HAP-1 (cell line): ENCODE measurements at regions not wholly inside any gene's neighbourhood (a gene's known extent, or its start where the extent isn't known, plus 50 kb on each side); places are given as distances from the start of the nearest gene placed in this dataset.
"Not testable (repeated sequence)": the region's sequence is repeated elsewhere in the genome, so short reads cannot be mapped to it uniquely, and the experiment has no call there.

ENCODE experiments used
- DNase-seq, 2 experiments: peaks; one replicate each; pipeline ENCODE4 v3.0.0-alpha.2; 2016 to 2020; ENCODE audit warnings: low spot score in 2 of 2
- H3K27me3 ChIP-seq: fragments of 250-450 bp; sonication (Bioruptor Pico); 2 replicates; pipeline ENCODE4 v1.5.1; 2020; ENCODE audit warnings: low read depth, mild to moderate bottlenecking, moderate library complexity
- H3K36me3 ChIP-seq: fragments of 250-450 bp; sonication (Bioruptor Pico); replicated peaks from 2 replicates; pipeline ENCODE4 v1.5.1; 2020; ENCODE audit warnings: mild to moderate bottlenecking
- H3K4me1 ChIP-seq: fragments of 250-450 bp; sonication (Bioruptor Pico); 2 replicates; pipeline ENCODE4 v1.5.1; 2020; ENCODE audit warnings: mild to moderate bottlenecking
- H3K4me3 ChIP-seq: fragments of 250-450 bp; sonication (Bioruptor Pico); 2 replicates; pipeline ENCODE4 v1.5.1; 2020; ENCODE audit warnings: mild to moderate bottlenecking, moderate library complexity
- H3K9me3 ChIP-seq: fragments of 250-450 bp; sonication (Bioruptor Pico); 2 replicates; pipeline ENCODE4 v1.5.1; 2020; ENCODE audit warnings: mild to moderate bottlenecking, moderate library complexity
- in situ Hi-C: fragments of 300-500 bp; cut with MboI; formaldehyde crosslinking; loops from 3 replicates; pipeline ENCODE4 v1.14.3; 2020; ENCODE audit warnings: low sequenced_read_pairs, inconsistent platforms, mixed read lengths

DNA sequence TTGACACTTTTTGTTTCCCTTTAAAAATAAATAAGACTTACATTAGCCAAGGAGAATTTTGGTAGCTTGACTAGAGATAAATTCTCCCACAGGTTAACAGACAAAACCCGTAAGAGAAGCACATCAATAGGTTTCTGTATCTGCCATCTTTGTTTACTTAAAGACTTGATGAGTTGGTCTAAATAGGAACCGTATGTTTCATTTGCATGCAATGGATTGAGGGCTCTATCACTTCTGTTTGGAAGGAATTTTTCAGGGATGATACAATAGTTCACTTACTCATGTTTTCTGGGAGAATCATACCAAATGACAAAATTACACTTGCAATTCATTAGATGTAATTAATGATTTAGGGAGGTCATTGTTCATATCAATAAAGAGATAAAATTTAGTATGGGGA lies 631.5 kb upstream of the NR2F2 start:
- Histone ChIP-seq H3K4me1 (peaks cover 9% of the 10 kb centered on the region), H3K27me3 (no peaks in the 10 kb centered on the region), H3K9me3 (peaks cover 22% of the 10 kb centered on the region), H3K4me3 (no peak overlapping the region), H3K36me3 (no peaks in the 10 kb centered on the region)
- DNase-seq = no peak
- in situ Hi-C loops = no loop called here

DNA sequence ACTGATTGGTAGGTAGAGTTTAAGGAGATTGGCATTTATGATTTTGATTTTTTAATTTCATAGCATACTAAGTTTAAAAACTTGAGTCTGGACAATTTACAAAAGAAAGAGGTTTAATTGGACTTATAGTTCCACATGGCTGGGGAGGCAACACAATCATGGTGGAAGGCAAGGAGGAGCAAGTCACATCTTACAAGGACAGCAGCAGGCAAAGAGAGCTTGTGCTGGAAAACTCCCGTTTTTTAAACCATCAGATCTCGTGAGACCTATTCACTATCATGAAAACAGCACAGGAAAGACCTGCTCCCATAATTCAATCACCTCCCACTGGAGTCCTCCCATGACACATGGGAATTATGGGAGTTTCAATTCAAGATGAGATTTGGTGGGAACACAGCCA lies 630.9 kb upstream of the NR2F2 start:
- H3K27me3 ChIP-seq = no peaks in the 10 kb centered on the region
- H3K4me3 ChIP-seq = no peak overlapping the region
- DNase-seq = no peak
- no peaks in the 10 kb centered on the region for H3K36me3 ChIP-seq
- in situ Hi-C loops = no loop called here
- peaks cover 20% of the 10 kb centered on the region for H3K9me3 ChIP-seq
- peaks cover 9% of the 10 kb centered on the region for H3K4me1 ChIP-seq

- DNase-seq, H3K4me3 ChIP-seq, H3K36me3 ChIP-seq, in situ Hi-C loops, H3K27me3 ChIP-seq, H3K4me1 ChIP-seq: not testable (repeated sequence)
- H3K9me3 ChIP-seq = peaks cover 20% of the 10 kb centered on the region
Observed at GRCh38 chr15:95700692-95701091, 629.8 kb upstream of the NR2F2 start.

DNA sequence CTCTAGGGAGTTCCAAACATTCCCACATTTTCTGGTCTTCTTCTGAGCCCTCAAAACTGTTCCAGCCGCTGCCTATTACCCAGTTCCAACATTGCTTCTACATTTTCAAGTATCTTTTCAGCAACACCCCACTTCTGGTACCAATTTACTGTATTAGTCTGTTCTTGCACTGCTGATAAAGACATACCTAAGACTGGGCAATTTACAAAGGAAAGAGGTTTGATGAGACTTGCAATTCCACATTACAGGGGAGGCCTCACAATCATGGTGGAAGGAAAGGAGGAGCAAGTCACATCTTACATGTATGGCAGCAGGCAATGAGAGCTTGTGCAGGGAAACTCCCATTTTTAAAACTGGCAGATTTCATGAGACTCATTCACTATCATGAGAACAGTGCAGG lies 629.1 kb upstream of the NR2F2 start:
- no peak overlapping the region for H3K4me3 ChIP-seq
- in situ Hi-C loops = no loop called here
- no peaks in the 10 kb centered on the region for H3K36me3 ChIP-seq

DNA sequence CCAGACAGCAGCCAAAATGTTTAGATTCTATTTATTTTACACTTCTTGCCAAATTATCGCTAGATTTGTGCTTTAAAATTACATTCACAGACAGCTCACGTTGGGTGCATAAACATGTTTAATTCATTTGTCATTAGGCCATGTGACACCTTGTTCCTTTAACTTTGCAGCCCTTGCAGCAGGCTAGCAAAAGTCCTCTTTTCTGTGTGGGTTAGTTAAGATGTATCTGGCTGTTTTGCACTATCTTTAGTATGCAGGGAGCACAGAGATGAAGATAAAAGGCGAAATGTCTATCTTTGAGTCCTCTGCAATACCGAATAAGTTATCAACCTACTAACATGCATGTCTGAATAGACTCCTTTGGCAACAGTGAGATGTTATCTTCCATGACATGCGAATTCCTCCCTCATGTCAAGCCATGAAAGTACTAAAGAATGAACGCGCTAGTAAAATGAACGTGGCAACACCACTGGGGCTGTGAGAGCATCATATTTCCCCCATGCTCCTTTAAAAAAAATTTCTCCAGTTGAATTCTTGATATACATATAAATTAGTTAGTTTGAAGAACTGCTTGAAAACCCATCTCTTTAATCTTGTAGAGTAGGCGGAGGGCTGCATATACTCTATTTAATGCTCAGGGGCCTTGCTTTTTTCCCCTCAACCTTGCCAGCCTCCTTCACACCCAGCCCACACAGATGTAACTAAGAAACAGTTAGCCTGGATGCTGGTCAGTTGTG lies 620.4 kb upstream of the NR2F2 start:
- Histone ChIP-seq H3K9me3 (no peaks in the 10 kb centered on the region), H3K36me3 (no peaks in the 10 kb centered on the region), H3K4me3 (no peak overlapping the region), H3K27me3 (no peaks in the 10 kb centered on the region), H3K4me1 (peaks cover 6% of the 10 kb centered on the region)
- DNase-seq = no peak
- in situ Hi-C loops = no loop called here

More for the DNA sequence above, 629.1 kb upstream of the NR2F2 start:
- H3K27me3 ChIP-seq = no peaks in the 10 kb centered on the region
- DNase-seq = no peak
- peaks cover 9% of the 10 kb centered on the region for H3K4me1 ChIP-seq
- peaks cover 20% of the 10 kb centered on the region for H3K9me3 ChIP-seq

GRCh38 chr15:95712785-95713184 lies 617.7 kb upstream of the NR2F2 start:
- H3K36me3 ChIP-seq = no peaks in the 10 kb centered on the region
- no peaks in the 10 kb centered on the region for H3K27me3 ChIP-seq
- H3K4me1 ChIP-seq = peaks cover 20% of the 10 kb centered on the region
- in situ Hi-C loops = no loop called here
- DNase-seq = no peak
- no peaks in the 10 kb centered on the region for H3K9me3 ChIP-seq
- no peak overlapping the region for H3K4me3 ChIP-seq

DNA sequence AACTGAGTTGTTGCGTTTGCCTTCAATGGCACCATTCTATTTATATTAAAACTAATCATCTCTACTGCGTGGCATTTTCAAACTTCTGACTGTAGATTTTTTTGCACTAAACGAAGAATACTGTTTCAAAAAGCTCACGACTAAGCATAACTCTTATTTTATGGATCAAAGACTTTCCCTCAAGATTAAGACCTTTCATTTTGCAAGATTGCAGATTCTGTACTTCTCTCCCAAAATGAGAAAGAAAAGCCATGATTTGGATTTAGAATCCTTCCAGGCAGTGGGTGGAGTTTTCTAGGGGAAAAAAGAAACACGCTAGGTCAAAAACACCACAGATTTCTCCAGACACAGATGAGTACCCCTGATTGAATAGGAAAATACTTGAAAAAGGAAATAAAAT lies 617.2 kb upstream of the NR2F2 start:
- H3K4me3 ChIP-seq = no peak overlapping the region
- peaks cover 20% of the 10 kb centered on the region for H3K4me1 ChIP-seq
- no peak for DNase-seq
- no peaks in the 10 kb centered on the region for H3K27me3 ChIP-seq
- no peaks in the 10 kb centered on the region for H3K9me3 ChIP-seq
- no peaks in the 10 kb centered on the region for H3K36me3 ChIP-seq
- in situ Hi-C loops = no loop called here

DNA sequence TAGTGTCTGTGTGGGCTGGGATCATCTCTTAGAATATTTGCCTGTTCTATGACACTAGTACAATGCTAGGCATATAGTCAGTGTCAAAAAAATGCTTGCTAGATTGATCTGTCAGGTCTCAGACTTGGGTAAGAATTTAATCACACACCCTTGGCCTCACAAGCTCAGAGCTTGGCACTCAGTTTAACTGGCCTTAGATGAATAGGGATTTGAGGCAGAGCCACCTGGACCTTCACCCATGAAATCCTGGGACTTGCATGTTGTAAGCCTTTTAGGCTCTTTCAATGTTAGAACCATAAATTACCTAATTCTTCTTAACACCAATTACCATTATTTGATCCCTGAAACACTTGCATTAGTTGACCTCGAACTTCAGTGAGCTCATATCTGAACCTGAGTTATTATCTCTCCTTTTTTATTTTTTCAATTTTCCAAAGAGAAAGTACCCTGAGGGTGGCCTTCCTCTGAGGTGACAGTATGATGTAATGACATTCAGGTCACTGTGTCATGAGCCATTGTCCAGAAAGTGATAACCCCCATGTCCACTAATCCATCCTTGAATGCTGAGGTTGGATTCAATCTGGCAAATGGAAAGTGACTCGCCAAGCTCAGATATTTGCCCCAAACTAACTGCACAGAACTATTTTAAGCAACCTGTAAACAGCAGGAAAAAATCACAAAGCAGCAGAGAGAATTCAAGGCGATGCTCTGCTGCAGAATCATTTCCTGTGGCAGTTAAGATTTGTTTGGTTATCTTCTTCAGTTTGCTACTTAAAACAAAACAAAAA lies 615.2 kb upstream of the NR2F2 start:
- H3K36me3 ChIP-seq = no peaks in the 10 kb centered on the region
- DNase-seq = no peak

DNA sequence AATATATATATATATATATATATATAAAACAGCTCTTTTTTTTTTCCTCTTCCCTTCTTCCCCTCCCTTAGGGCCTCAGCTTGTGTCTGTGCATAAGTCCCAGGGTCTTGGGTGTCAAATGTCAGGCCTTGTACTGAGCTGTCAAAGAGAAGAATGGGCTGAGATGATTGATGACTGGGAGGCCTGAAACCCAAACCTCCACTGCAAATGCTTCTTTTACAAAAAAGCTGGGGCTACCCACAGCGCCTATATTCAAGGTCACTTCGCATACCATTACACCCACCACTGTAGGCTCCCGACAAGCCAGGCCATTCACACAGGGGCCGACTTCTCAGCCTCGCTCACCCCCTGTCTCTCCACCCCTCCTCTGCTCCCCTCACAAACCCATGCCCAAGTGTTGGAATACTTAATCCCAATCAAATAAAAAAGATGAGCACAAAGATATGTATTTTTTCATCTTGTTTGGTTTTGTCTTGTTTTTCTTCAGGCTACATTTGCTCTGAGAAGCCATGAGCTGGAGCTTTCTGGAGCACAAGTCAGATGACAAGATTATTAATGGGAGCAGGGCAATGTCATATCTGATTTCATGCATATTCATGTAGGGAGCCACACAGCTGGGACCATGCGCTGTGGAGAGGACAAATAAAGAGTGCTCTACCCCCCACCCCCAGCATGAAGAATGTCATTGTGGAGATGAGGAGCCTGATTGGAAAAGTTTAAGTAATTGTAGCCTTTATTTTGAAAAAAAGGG lies 614.4 kb upstream of the NR2F2 start:
- in situ Hi-C loops = no loop called here
- peaks cover 20% of the 10 kb centered on the region for H3K4me1 ChIP-seq
- H3K27me3 ChIP-seq = no peaks in the 10 kb centered on the region
- no peak overlapping the region for H3K4me3 ChIP-seq
- H3K36me3 ChIP-seq = no peaks in the 10 kb centered on the region
- no peaks in the 10 kb centered on the region for H3K9me3 ChIP-seq
- peak; percentile 75 to 84 for DNase-seq

More for the DNA sequence above, 615.2 kb upstream of the NR2F2 start:
- in situ Hi-C loops = no loop called here
- H3K4me3 ChIP-seq = no peak overlapping the region
- H3K9me3 ChIP-seq = no peaks in the 10 kb centered on the region
- H3K27me3 ChIP-seq = no peaks in the 10 kb centered on the region
- peaks cover 20% of the 10 kb centered on the region for H3K4me1 ChIP-seq

DNA sequence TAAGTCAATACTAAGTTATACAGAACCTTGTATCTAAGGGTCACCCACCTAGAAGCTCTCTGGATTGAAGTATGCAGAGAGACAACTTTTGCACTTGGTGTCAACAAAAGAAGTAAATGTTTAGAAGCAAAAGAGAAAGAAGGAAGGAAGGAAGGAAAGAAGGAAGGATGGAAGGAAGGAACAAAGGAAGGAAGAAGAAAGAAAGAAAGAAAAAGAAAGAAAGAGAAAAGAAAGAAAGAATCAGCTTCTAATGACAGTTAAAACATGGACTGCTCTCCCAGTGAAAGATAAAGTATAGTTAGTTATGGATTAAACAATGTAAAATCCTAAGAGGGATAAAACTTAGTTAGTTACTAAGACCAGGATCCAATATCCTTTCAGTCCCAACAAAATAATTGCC lies 613.8 kb upstream of the NR2F2 start:
- Histone ChIP-seq H3K4me1 (peaks cover 20% of the 10 kb centered on the region), H3K9me3 (no peaks in the 10 kb centered on the region), H3K27me3 (no peaks in the 10 kb centered on the region), H3K4me3 (no peak overlapping the region), H3K36me3 (no peaks in the 10 kb centered on the region)
- no peak for DNase-seq
- in situ Hi-C loops = no loop called here

GRCh38 chr15:95718441-95718840 lies 612.1 kb upstream of the NR2F2 start:
- peaks cover 20% of the 10 kb centered on the region for H3K4me1 ChIP-seq
- no peaks in the 10 kb centered on the region for H3K27me3 ChIP-seq
- no peak for DNase-seq
- no peak overlapping the region for H3K4me3 ChIP-seq
- in situ Hi-C loops = no loop called here
- H3K9me3 ChIP-seq = no peaks in the 10 kb centered on the region
- H3K36me3 ChIP-seq = no peaks in the 10 kb centered on the region

DNA sequence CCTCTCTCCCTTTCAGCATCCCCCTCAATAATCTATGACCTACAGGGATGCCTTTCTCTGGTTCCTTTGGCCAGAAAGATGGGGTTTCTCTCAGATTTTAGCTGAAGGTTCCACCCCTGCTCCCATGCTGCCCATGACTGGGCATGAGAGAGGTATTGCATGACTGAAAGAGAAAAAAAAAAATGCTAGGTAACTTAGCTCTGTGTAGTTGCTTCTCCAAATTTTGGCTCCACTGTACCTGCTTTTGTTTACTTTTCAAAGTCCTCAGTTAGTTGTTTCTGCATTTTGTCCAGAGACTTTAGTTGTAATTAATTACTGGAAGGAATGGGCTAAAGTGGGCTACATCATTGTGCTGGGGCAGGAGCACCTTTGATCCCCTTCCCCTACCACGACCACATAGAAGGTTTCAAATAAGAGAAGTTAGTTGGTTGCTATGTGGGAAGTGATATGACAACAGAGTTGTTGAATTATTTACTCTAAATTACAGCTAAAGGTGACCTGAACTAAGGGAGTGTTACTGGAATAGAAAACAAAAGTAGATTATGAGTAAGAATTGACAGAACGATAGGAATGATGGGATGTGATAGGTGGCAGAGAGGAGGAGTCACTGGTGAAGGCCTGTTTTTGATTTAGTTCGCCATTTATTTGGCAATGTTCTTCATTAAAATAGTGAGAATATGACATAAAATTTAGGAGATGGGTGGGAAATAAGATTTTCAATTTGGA lies 605.4 kb upstream of the NR2F2 start:
- in situ Hi-C loops = no loop called here
- DNase-seq = no peak
- H3K27me3 ChIP-seq = no peaks in the 10 kb centered on the region
- no peak overlapping the region for H3K4me3 ChIP-seq
- no peaks in the 10 kb centered on the region for H3K9me3 ChIP-seq
- no peaks in the 10 kb centered on the region for H3K36me3 ChIP-seq
- H3K4me1 ChIP-seq = no peaks in the 10 kb centered on the region

- Histone ChIP-seq H3K27me3 (no peaks in the 10 kb centered on the region), H3K4me1 (no peaks in the 10 kb centered on the region), H3K36me3 (no peaks in the 10 kb centered on the region), H3K4me3 (no peak overlapping the region), H3K9me3 (no peaks in the 10 kb centered on the region)
- no peak for DNase-seq
- in situ Hi-C loops = no loop called here
Observed at GRCh38 chr15:95726891-95727290, 603.6 kb upstream of the NR2F2 start.
